ENCODE measurements at regions not wholly inside any gene's neighbourhood (a gene's known extent, or its start where the extent isn't known, plus 50 kb on each side); places are given as distances from the start of the nearest gene placed in this dataset.
A peak's percentile ranks its signal among the peaks of the same experiment; 100 is the strongest.

GRCh38 chr19:5392486-5392885 is 51.9 kb upstream of the PTPRS start:
- H3K4me3 ChIP-seq (ENCODE audit: insufficient read depth, low read depth, low read length), result no peak overlapping the region
- no peak for DNase-seq

GRCh38 chr19:5393088-5393487 is 52.5 kb upstream of the PTPRS start:
- DNase-seq, result no peak
- Histone ChIP-seq H3K4me3 (ENCODE audit: insufficient read depth, low read depth, low read length) (no peak overlapping the region), H3K27me3 (ENCODE audit: control insufficient read depth, insufficient read depth, low read length) (no peaks in the 10 kb centered on the region), H3K36me3 (replicated peaks; ENCODE audit: control insufficient read depth, insufficient read depth, low read length) (no peaks in the 10 kb centered on the region)

More at GRCh38 chr19:5392486-5392885, 51.9 kb upstream of the PTPRS start:
- Histone ChIP-seq H3K27me3 (ENCODE audit: control insufficient read depth, insufficient read depth, low read length) (no peaks in the 10 kb centered on the region), H3K36me3 (replicated peaks; ENCODE audit: control insufficient read depth, insufficient read depth, low read length) (no peaks in the 10 kb centered on the region)

GRCh38 chr19:5394551-5395505 is 54.2 kb upstream of the PTPRS start:
- H3K36me3 ChIP-seq (replicated peaks; ENCODE audit: control insufficient read depth, insufficient read depth, low read length), result no peaks in the 10 kb centered on the region
- DNase-seq, result peak; percentile 88
- H3K4me3 ChIP-seq (ENCODE audit: insufficient read depth, low read depth, low read length), result no peak overlapping the region
- H3K27me3 ChIP-seq (ENCODE audit: control insufficient read depth, insufficient read depth, low read length), result no peaks in the 10 kb centered on the region

- peak; percentile 35 for DNase-seq
- Histone ChIP-seq H3K27me3 (ENCODE audit: control insufficient read depth, insufficient read depth, low read length) (no peaks in the 10 kb centered on the region), H3K36me3 (replicated peaks; ENCODE audit: control insufficient read depth, insufficient read depth, low read length) (no peaks in the 10 kb centered on the region), H3K4me3 (ENCODE audit: insufficient read depth, low read depth, low read length) (no peak overlapping the region)
These were observed 54.9 kb upstream of the PTPRS start for GRCh38 chr19:5395556-5395955.

- no peaks in the 10 kb centered on the region for H3K27me3 ChIP-seq (ENCODE audit: control insufficient read depth, insufficient read depth, low read length)
- DNase-seq, result peak; percentile 62
- no peaks in the 10 kb centered on the region for H3K36me3 ChIP-seq (replicated peaks; ENCODE audit: control insufficient read depth, insufficient read depth, low read length)
- no peak overlapping the region for H3K4me3 ChIP-seq (ENCODE audit: insufficient read depth, low read depth, low read length)
These were observed 55.7 kb upstream of the PTPRS start for GRCh38 chr19:5396096-5396939.

DNA sequence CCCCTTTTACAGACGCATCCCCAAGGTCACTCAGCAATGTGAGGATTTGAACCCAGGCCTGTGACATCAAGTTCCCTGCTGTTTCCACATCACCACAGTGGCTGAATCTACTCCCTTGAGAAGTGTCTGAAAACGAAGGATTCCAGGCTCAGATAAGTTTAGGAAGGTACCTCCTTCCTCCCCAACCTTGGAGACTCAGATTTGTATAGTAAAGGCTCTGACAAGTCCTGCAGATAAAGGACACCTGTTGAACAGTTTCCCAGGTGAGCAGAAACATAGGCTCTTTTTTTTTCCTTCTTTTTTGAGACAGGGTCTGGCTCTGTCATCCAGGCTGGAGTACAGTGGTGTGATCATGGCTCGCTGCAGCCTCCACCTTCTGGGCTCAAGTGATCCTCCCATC is 56.4 kb upstream of the PTPRS start:
- no peak for DNase-seq
- no peak overlapping the region for H3K4me3 ChIP-seq (ENCODE audit: insufficient read depth, low read depth, low read length)
- H3K27me3 ChIP-seq (ENCODE audit: control insufficient read depth, insufficient read depth, low read length), result no peaks in the 10 kb centered on the region

DNA sequence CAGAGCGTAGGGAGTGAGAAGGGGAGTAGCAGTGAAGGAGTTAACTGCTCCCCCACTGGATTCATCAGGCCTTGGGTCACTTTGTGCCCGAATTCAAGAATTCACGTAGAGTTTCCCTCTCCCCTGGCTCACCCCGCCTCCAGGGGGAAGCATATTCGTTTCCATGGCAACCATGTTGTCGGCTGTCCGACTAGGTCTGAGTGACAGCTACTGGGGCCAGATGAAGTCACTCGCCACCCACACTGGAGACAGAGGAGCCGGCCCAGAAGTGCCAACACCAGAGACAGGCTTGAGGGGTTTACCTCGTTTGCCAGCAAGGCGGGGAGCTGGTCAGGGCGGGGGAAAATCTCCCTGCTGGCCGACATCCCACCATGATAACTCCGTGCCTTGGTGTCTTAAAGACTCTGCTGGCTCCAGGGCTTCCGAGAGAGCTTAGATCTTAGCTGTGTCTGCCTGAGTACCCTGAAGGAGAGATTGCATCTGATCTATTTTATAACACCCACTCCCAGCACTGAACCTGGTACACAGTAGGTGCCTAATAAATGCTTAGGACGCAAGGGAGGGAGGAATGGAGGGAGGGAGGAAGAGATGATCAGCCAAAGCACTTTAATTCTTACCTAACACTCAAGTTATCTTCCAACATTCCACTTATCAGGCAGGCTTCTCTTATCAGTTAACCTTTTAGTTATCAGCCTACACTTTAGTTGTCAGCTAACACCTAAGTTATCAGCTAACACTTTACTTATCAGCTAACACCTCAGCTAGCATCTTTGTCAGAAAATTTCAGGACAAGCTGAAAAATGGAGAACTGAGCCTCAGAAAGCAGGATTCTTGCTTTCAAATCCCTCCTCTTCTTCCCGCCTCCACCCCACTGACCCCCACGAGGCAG is 57.2 kb upstream of the ZNRF4 start:
- no peaks in the 10 kb centered on the region; the same call in 1 of the 2 replicates for H3K27me3 ChIP-seq (ENCODE audit: control insufficient read depth, insufficient read depth, low read length)
- H3K4me3 ChIP-seq (ENCODE audit: insufficient read depth, low read depth, low read length), result no peak overlapping the region
- peak; percentile 92 for DNase-seq
- no peaks in the 10 kb centered on the region for H3K36me3 ChIP-seq (replicated peaks; ENCODE audit: control insufficient read depth, insufficient read depth, low read length)

More for the DNA sequence above, 56.4 kb upstream of the PTPRS start:
- no peaks in the 10 kb centered on the region for H3K36me3 ChIP-seq (replicated peaks; ENCODE audit: control insufficient read depth, insufficient read depth, low read length)

DNA sequence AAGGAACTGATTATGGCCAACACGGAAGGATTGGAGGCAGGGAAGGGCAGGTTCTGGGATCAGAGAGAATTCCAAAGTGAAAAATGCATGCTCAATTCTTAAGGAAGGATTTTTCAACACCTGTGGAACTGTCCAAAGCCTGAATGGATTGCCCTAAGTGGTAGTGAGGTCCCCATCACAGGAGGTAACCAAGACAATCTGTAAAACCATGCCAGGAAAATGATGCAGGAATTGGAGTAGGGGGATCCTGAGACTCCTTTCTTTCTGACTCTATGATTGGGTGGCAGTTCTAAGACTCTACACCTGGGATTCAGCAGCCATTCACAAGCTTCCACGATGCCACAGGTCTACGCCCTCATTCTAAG is 56.5 kb upstream of the ZNRF4 start:
- no peaks in the 10 kb centered on the region; the same call in 1 of the 2 replicates for H3K27me3 ChIP-seq (ENCODE audit: control insufficient read depth, insufficient read depth, low read length)
- H3K4me3 ChIP-seq (ENCODE audit: insufficient read depth, low read depth, low read length), result no peak overlapping the region
- DNase-seq, result no peak
- H3K36me3 ChIP-seq (replicated peaks; ENCODE audit: control insufficient read depth, insufficient read depth, low read length), result no peaks in the 10 kb centered on the region

DNA sequence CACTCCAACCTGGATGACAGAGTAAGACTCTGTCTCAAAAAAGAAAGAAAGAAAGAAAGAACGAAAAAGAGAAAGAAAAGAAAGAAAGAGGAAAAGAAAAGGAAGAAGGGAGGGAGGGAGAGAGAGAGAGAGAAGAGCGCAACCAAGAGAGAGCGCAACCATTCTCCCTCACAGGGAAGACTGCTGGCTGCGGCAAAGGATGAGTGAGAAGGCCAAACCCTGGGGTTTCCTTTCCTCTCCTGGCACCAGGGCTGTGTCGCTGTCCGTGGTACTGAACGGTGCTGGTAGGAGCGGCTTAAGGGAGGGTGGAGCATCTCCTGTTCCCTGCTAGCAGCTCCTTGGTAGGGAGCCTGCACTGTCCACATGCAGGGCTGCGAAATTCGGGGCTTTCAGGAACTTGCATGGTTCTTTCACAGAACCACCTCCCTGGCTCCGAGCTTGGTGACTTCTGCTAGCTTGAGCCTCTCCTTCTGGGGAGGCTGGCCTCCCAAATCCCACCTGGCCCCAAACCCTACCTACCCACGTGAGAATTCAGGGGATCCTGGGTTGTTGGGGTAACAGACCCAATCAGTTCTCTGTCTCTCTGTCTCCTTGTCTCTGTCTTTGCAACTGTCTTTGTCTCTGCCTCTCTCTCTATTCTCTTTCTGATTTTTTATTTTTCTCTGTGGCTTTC is 51.1 kb upstream of the ZNRF4 start:
- DNase-seq, result peak; percentile 92
- Histone ChIP-seq H3K27me3 (ENCODE audit: control insufficient read depth, insufficient read depth, low read length) (no peaks in the 10 kb centered on the region; the same call in 1 of the 2 replicates), H3K36me3 (replicated peaks; ENCODE audit: control insufficient read depth, insufficient read depth, low read length) (no peaks in the 10 kb centered on the region), H3K4me3 (ENCODE audit: insufficient read depth, low read depth, low read length) (no peak overlapping the region)
